ENCODE measurements at regions not wholly inside any gene's neighbourhood (a gene's known extent, or its start where the extent isn't known, plus 50 kb on each side); places are given as distances from the start of the nearest gene placed in this dataset.

DNA sequence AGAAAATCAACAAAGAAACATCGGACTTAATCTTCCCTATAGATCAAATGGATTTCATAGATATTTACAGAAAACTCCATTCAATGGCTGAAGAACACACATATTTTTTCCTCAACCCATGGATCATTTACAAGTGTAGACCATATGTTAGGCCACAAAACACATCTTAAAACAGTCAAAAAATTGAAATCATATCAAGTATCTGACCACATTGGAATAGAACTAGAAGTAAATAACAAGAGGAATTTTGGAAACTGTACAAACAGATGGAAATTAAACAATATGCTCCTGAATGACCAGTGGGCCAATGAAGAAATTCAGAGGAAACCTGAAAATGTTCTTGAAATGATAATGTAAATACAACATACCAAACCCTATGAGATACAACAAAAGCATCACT lies 323.1 kb upstream of the GPR149 start:
- Histone ChIP-seq H3K9ac (no peak overlapping the region), H3K4me1 (no peaks in the 10 kb centered on the region), H3K27me3 (no peaks in the 10 kb centered on the region), H4K20me1 (ENCODE audit: low read depth) (no peaks in the 10 kb centered on the region), H3K9me3 (ENCODE audit: low read depth) (no peaks in the 10 kb centered on the region), H3K4me2 (no peak overlapping the region), H2AFZ (replicated peaks) (no peak overlapping the region), H3K36me3 (no peaks in the 10 kb centered on the region), H3K27ac (no peak overlapping the region), H3F3A (ENCODE audit: low read depth) (no peaks in the 10 kb centered on the region), H3K4me3 (no peak overlapping the region), H3K79me2 (ENCODE audit: low read depth) (no peaks in the 10 kb centered on the region)
- Mint-ChIP-seq H3K36me3 (no peaks in the 10 kb centered on the region), H3K27me3 (ENCODE audit: insufficient read depth, low read depth) (no peaks in the 10 kb centered on the region), H3K4me1 (no peaks in the 10 kb centered on the region), H3K9me3 (no peaks in the 10 kb centered on the region), H3K27ac (no peak overlapping the region), H3K4me3 (no peak overlapping the region)
- DNase-seq (ENCODE audit: low spot score) = no peak
- no peak for TF ChIP-seq EZH2 (IDR thresholded peaks at IDR 0.05)
- TF ChIP-seq, protein P1, sequence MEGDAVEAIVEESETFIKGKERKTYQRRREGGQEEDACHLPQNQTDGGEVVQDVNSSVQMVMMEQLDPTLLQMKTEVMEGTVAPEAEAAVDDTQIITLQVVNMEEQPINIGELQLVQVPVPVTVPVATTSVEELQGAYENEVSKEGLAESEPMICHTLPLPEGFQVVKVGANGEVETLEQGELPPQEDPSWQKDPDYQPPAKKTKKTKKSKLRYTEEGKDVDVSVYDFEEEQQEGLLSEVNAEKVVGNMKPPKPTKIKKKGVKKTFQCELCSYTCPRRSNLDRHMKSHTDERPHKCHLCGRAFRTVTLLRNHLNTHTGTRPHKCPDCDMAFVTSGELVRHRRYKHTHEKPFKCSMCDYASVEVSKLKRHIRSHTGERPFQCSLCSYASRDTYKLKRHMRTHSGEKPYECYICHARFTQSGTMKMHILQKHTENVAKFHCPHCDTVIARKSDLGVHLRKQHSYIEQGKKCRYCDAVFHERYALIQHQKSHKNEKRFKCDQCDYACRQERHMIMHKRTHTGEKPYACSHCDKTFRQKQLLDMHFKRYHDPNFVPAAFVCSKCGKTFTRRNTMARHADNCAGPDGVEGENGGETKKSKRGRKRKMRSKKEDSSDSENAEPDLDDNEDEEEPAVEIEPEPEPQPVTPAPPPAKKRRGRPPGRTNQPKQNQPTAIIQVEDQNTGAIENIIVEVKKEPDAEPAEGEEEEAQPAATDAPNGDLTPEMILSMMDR (IDR thresholded peaks at IDR 0.05) = no peak
- TF ChIP-seq EZH2phosphoT487 (IDR thresholded peaks at IDR 0.05) = no peak

DNA sequence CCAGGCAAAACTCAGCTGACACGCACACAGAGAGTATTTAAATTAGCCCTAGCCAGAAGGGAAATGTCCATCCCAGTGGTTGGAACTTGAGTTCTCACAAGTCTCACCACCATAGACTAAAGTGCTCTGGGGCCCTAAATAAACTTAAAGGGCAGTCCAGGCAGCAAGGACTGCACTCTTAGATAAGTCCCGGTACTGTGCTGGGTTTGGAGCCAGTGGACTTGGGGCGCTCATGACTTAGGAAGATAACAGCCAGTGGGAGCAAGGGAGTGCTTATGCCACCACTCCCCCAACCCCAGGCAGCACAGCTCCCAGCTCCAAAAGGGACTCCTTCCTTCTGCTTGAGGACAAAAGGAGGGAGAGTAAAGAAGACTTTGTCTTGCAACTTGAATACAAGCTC lies 319.5 kb upstream of the GPR149 start:
- no peak overlapping the region for H3K4me3 ChIP-seq
- H3K79me2 ChIP-seq (ENCODE audit: low read depth) = no peaks in the 10 kb centered on the region
- no peaks in the 10 kb centered on the region for H3F3A ChIP-seq (ENCODE audit: low read depth)
- TF ChIP-seq, protein P1 (IDR thresholded peaks at IDR 0.05) = no peak
- TF ChIP-seq EZH2phosphoT487 (IDR thresholded peaks at IDR 0.05) (no peak), EZH2 (IDR thresholded peaks at IDR 0.05) (no peak)
- no peaks in the 10 kb centered on the region for H4K20me1 ChIP-seq (ENCODE audit: low read depth)
- H2AFZ ChIP-seq (replicated peaks) = no peak overlapping the region
- Mint-ChIP-seq H3K27me3 (ENCODE audit: insufficient read depth, low read depth) (peaks cover 2% of the 10 kb centered on the region), H3K36me3 (no peaks in the 10 kb centered on the region), H3K9me3 (no peaks in the 10 kb centered on the region), H3K4me3 (no peak overlapping the region), H3K27ac (no peak overlapping the region), H3K4me1 (no peaks in the 10 kb centered on the region)
- no peaks in the 10 kb centered on the region for H3K27me3 ChIP-seq
- DNase-seq (ENCODE audit: low spot score) = no peak
- H3K36me3 ChIP-seq = no peaks in the 10 kb centered on the region
- H3K4me1 ChIP-seq = no peaks in the 10 kb centered on the region
- no peak overlapping the region for H3K9ac ChIP-seq
- H3K27ac ChIP-seq = no peak overlapping the region
- no peaks in the 10 kb centered on the region for H3K9me3 ChIP-seq (ENCODE audit: low read depth)
- H3K4me2 ChIP-seq = no peak overlapping the region

DNA sequence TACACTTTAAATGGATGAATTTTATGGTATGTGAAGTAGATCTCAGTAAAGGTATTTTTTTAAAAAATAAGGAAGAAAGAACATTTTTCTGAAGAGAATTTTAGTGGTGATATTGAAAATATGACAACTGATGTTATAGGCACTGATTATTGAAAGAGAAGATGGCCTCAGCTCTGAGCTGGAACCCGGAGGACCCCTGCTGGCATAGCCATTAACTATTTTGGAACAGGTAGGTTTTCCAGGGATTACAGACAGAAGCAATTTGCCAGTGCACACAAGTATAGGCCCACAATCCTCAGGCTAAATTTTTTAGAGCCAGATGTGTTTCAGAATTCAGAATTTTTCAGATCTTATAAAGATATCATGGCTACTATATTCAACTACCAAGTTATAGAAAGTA lies 315.9 kb upstream of the GPR149 start:
- Histone ChIP-seq H3K4me1 (no peaks in the 10 kb centered on the region), H3K36me3 (no peaks in the 10 kb centered on the region)
- H3K9me3 Mint-ChIP-seq = peaks cover 2% of the 10 kb centered on the region

DNA sequence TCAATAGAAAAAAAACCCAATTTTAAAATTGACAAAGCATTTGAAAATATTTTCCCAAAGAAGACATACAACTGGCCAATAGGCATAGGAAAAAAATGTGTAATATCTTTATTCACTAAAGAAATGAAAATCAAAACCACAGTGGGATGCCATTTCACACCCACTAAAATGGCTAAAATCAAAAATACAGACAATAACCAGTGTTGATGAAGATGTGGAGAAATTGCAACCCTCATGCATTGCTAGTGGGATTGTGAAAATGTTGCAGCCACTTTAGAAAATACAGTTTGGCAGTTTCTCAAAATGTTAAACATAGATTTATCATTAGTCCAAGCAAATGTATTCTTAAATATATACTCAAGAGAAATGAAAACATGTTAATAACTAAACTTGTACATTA lies 315.1 kb upstream of the GPR149 start:
- H4K20me1 ChIP-seq (ENCODE audit: low read depth) = no peaks in the 10 kb centered on the region
- H3K79me2 ChIP-seq (ENCODE audit: low read depth) = no peaks in the 10 kb centered on the region
- no peaks in the 10 kb centered on the region for H3K4me1 ChIP-seq
- no peak overlapping the region for H3K4me2 ChIP-seq
- Mint-ChIP-seq H3K9me3 (peaks cover 2% of the 10 kb centered on the region), H3K4me1 (no peaks in the 10 kb centered on the region), H3K4me3 (no peak overlapping the region), H3K36me3 (no peaks in the 10 kb centered on the region), H3K27me3 (ENCODE audit: insufficient read depth, low read depth) (peaks cover 2% of the 10 kb centered on the region), H3K27ac (no peak overlapping the region)
- H3K27ac ChIP-seq = no peak overlapping the region
- H3K9me3 ChIP-seq (ENCODE audit: low read depth) = no peaks in the 10 kb centered on the region
- H2AFZ ChIP-seq (replicated peaks) = no peak overlapping the region
- TF ChIP-seq, protein P1 (IDR thresholded peaks at IDR 0.05) = no peak
- TF ChIP-seq EZH2 (IDR thresholded peaks at IDR 0.05) (no peak), EZH2phosphoT487 (IDR thresholded peaks at IDR 0.05) (no peak)
- no peak overlapping the region for H3K4me3 ChIP-seq
- H3K27me3 ChIP-seq = no peaks in the 10 kb centered on the region
- DNase-seq (ENCODE audit: low spot score) = no peak
- no peaks in the 10 kb centered on the region for H3F3A ChIP-seq (ENCODE audit: low read depth)
- H3K9ac ChIP-seq = no peak overlapping the region
- H3K36me3 ChIP-seq = no peaks in the 10 kb centered on the region

More for the DNA sequence above, 315.9 kb upstream of the GPR149 start:
- H3K9ac ChIP-seq = no peak overlapping the region
- H3K9me3 ChIP-seq (ENCODE audit: low read depth) = no peaks in the 10 kb centered on the region
- H3F3A ChIP-seq (ENCODE audit: low read depth) = no peaks in the 10 kb centered on the region
- H3K27me3 ChIP-seq = no peaks in the 10 kb centered on the region
- no peak overlapping the region for H3K4me3 ChIP-seq
- no peak overlapping the region for H3K27ac ChIP-seq
- DNase-seq (ENCODE audit: low spot score) = no peak
- H3K27me3 Mint-ChIP-seq (ENCODE audit: insufficient read depth, low read depth) = peaks cover 2% of the 10 kb centered on the region
- no peaks in the 10 kb centered on the region for H3K4me1 Mint-ChIP-seq
- H3K4me3 Mint-ChIP-seq = no peak overlapping the region
- H3K27ac Mint-ChIP-seq = no peak overlapping the region
- no peaks in the 10 kb centered on the region for H4K20me1 ChIP-seq (ENCODE audit: low read depth)
- TF ChIP-seq EZH2 (IDR thresholded peaks at IDR 0.05) = no peak
- no peak for TF ChIP-seq EZH2phosphoT487 (IDR thresholded peaks at IDR 0.05)
- no peaks in the 10 kb centered on the region for H3K36me3 Mint-ChIP-seq
- no peak overlapping the region for H3K4me2 ChIP-seq
- H3K79me2 ChIP-seq (ENCODE audit: low read depth) = no peaks in the 10 kb centered on the region
- no peak overlapping the region for H2AFZ ChIP-seq (replicated peaks)

Measured in neural progenitor cell (in vitro differentiated cells).